CD4-positive, alpha-beta T cell treated with Interleukin-4 for 1 hour (primary cell): ENCODE measurements at regions not wholly inside any gene's neighbourhood (a gene's known extent, or its start where the extent isn't known, plus 50 kb on each side); places are given as distances from the start of the nearest gene placed in this dataset.
"Not testable (repeated sequence)": the region's sequence is repeated elsewhere in the genome, so short reads cannot be mapped to it uniquely, and the experiment has no call there.

ENCODE experiments used
- DNase-seq, 2 donors: peaks; one replicate each; pipeline ENCODE4 v3.0.0-alpha.2; 2020 to 2022

- no peak for DNase-seq
Observed at GRCh38 chr5:89826938-89827337, 582.6 kb downstream of the CETN3 start.

DNA sequence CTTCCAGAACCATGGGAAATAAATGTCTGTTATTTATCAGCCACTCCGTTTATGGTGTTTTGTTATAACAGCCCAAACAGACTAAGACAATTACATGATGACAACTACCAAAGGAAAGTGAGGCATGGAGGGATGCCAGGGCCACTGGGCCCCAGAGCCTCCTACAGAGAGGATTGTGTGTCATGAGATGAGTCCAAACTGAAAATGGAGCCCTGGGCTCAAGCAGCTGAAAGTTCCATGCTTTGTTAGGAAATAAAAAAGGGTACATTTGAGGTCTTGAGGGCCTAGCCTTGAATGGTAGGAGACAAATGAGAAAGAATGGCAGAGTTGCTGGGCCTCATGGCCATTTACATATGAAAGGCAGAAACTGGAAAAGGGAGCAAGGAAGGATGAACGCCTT, 586.5 kb downstream of the CETN3 start:
- no peak for DNase-seq

DNA sequence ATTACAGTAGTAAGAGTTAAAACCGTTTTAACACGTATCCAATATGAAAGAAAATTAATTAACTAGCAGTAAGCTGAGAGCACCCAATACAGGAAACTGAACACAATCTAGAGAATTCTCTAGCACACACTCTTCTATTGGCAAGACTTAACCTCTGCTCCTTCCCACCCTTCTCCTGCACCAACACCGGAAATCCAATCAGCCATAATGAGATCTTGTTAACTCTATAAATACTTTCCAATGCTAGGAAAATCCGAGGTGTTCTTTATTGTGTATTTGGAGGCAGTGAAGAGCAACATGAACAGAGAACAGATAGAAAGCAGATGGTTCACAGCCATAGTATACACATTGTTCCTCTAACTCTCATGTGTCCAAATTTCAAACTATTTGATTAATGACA, 591.7 kb downstream of the CETN3 start:
- DNase-seq = no peak

- no peak for DNase-seq
Observed at GRCh38 chr5:89816038-89816437, 593.5 kb downstream of the CETN3 start.

DNA sequence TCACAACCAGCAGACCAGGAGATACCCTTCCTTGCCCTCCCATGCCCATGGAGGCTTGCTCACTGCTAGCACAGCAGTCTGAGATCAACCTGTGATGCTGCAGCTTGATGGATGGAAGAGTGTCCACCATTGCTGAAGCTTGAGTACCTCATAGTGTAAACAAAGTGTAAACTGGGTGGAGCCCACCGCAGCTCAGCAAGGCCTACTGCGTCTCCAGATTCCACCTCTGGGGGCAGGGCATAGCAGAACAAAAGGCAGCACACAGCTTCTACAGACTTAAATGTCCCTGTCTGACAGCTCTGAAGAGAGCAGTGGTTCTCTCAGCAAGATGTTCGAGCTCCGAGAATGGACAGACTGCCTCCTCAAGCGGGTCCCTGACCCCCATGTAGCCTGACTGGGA, 608.8 kb downstream of the CETN3 start:
- not testable (repeated sequence) for DNase-seq

DNA sequence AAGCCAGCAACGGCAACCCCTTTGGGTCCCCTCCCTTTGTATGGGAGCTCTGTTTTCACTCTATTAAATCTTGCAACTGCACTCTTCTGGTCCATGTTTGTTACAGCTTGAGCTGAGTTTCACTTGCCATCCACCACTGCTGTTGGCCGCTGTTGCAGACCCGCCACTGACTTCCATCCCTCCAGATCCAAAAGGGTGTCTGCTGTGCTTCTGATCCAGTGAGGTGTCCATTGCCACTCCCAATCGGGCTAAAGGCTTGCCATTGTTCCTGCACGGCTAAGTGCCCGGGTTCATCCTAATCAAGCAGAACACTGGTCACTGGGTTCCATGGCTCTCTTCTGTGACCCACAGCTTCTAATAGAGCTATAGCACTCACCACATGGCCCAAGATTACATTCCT, 615.1 kb downstream of the CETN3 start:
- DNase-seq = not testable (repeated sequence)

GRCh38 chr5:89779734-89780133, 629.8 kb downstream of the CETN3 start:
- not testable (repeated sequence) for DNase-seq

DNA sequence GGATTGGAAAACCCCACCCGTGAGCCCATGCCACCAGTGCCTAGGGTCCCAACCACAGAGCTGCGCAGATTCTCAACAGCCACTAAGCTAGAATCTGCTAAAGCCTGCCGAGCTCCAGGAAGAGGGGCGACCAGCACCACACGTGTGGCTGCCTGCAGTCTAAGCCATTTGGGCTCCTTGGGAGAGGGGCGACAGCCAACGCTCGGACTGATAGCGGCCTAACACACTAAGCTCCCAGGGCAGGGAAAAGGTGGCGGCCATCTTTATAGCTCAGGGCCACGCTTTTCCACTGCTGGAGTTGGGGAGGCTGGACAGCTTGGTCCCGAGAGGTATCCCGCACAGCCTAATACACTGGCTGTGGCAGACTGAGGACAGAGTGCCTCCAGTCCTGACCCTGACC, 631.8 kb downstream of the CETN3 start:
- DNase-seq = no peak

GRCh38 chr5:89769975-89770374, 639.6 kb downstream of the CETN3 start:
- DNase-seq = no peak

DNA sequence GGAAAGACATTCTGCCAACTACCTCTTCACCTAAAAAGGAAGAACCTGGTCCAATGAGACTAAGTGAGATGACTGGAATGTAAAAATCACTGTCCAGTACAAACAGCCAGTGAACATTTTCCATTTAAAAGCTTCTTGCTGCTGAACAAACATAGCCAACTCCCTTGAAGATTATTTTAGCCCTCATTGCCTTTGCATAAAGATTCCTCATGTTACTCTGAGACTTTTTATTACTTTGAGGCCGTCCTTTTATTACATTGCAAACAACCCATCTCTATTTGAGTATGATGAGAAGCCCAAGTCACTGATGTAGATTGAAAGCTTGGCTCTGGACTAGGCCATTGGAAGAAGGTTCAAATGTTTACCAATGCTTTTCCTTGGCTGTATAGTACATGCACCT, 649.8 kb downstream of the CETN3 start:
- DNase-seq = no peak

GRCh38 chr5:89758146-89758545, 651.4 kb downstream of the CETN3 start:
- no peak for DNase-seq

GRCh38 chr5:89756955-89757354, 652.6 kb downstream of the CETN3 start:
- no peak for DNase-seq

DNA sequence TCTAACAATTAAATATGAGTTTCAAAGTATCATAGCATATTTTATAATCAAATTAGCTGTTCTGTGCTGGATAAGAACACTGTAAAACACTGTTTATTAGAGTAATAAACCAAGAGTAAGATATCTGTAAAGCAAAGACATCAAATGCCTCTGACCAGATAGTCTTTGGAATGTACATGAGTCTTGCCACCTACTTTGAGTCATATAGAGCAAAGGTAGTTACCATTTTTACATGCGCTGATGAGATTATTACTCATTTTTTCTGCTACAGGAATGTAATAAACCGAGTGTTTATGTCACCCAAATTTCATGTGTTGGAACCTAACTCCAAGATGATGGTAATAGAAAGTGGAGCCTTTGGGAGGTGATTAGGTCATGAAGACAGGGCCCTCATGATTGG, 654.5 kb downstream of the CETN3 start:
- DNase-seq = no peak

DNA sequence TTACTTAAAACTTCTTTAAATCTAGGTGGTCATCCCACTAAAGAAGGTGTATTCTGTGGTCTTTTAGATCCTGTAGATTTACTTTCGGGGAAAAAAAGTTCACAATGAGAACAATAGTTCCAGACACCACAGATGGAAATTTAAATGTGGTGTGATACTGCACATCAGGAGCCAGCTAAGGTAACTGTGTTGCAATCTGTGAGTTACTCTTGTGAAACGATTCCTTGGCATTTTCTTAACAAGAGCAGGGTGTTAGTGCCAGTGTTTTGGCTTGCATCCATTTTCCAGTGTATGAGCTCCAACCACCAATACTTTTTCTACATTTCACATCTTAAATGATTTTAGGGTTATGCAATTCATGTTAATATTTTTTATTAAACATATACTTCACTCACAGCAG, 674.5 kb downstream of the CETN3 start:
- no peak for DNase-seq

GRCh38 chr5:89733772-89734171, 675.8 kb downstream of the CETN3 start:
- no peak for DNase-seq

GRCh38 chr5:89729623-89730301, 679.8 kb downstream of the CETN3 start:
- no peak for DNase-seq

DNA sequence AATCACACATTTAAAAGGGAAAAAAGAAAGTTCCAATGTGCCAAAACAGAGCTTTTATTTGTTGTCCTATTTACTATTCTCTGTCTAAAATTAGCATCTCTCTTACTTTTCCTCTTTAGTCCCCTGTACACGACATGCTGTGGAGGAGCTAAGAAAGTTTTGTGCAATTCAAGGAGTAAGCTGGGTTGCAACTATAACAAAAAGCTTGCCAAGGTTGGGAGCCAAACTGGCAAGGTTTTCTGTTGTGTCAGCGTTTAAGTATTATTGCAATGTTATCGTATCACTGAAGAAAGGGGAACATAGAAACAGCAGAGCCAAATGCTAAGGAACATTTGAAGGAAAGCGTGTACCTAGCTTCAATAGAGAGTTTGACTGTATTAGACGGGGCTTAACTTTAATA, 680.8 kb downstream of the CETN3 start:
- DNase-seq = no peak

- no peak for DNase-seq
Observed at GRCh38 chr5:89728134-89728533, 681.4 kb downstream of the CETN3 start.

DNA sequence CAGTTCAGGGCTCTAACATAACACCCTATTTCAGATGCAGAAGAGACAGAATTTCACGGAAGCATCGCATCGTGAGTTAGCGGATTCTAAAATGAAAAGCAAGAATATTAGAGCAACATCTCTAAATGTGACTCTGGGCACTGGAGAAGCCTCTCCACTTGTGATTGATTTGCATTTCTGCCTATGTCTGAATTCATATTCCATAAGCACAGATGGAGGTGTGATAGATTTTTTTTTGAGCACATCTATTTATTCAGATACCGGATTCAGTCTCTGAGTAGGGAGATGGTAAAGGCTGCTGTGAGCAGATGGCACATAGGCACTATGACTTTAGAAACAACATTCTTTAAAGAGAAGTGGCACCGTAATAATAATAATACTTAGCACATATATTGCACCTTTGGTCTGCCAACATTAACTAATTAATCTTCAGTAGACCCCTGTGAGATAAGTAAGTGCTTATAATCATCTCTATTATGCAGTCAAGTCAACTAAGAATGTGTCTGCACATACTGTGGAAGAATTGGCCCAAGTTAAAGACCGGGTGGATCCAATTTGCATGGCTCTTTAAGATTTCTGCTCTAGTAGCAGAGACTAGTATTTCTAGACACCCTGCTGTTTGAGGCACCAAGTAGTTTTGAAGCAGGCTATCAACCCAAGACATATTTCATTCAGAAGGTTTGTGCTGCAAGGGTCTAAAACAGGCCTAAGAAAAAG, 685.0 kb downstream of the CETN3 start:
- DNase-seq = no peak

DNA sequence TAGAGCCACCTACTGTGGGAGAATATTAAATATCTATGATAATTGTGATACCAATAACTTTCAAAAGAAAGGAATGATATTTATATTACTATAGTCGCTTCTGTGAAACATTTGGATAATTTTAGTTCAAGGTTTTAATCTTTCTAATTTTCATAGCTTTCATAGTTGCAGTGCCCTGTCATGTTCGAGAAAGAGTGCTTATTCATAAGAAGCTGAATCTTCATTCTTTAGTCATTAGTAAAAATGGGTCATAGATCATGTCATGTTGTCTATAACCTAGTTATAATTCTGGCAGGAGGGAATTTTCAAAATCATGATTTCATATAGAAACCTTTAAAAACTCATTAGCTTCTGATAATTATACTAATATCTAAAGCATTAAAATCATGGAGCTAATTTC, 685.6 kb downstream of the CETN3 start:
- no peak for DNase-seq

GRCh38 chr5:89722538-89722937, 687.0 kb downstream of the CETN3 start:
- DNase-seq = no peak

DNA sequence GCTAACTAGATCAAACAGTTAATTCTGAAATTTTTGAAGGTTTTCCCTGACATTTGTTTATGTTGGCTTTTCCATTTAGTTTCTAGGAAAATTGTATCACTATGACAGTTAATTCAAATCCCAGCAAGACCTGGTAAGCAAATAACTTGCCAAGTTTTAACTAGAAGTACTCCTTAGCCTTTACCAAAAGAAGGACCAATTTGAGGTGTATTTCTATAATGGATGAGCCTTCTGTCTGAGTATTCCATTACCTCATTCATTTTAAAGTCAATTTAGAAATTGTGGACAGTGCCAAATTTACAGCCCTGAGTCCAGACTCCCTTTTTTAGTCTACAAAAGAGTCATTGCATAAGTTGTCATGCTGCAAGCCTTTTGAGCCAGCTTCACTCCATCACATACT, 687.6 kb downstream of the CETN3 start:
- DNase-seq = no peak

DNA sequence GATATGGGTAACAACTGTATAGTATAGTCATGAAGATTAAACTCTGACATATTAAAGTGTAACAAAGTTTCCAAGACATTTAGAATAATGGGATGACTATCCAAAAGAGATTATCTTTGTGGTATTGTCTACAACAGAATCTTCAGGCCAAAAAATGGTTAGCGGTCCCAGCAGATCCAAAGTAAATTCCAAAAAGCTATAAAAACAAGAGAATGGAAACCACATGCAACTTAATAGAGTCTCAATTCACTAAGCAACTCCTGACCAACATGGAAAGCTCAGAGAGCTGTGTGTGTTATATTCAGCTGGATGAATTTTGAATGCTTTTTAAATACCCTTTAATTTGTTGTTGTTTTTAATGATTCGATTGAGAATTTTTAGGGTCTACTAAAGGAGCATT, 688.2 kb downstream of the CETN3 start:
- no peak for DNase-seq

GRCh38 chr5:89712134-89712700, 697.3 kb downstream of the CETN3 start:
- no peak for DNase-seq

- no peak for DNase-seq
Observed at GRCh38 chr5:89711526-89711925, 698.0 kb downstream of the CETN3 start.
